ENCODE measurements at regions not wholly inside any gene's neighbourhood (a gene's known extent, or its start where the extent isn't known, plus 50 kb on each side); places are given as distances from the start of the nearest gene placed in this dataset.

DNA sequence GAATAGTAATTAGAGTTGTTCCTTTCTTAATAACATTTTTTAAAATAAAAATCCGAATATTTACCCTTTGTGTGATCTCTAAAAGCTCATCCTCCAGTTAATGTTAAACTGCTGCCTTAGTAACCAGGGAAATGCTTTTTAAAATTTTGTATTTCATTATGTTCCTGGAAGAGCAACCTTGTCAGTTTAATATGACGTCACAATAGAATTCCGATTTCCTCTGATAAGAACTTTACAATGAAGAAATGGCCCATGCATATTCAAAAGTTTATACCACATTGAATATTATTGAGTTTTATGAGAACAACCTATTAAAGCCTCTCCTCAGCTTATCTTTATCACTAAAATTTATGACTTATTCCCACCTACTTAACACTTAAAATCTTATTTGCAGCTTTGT is 1566.6 kb downstream of the EFNB2 start:
- TF ChIP-seq POLR2A (IDR thresholded peaks at IDR 0.05; ENCODE audit: low read depth, low read length) (no peak), POLR2AphosphoS5 (IDR thresholded peaks at IDR 0.05; ENCODE audit: low read depth, low read length) (no peak)

Data from GM12891 (cell line).